Tibial artery (tissue), 4 donors: ENCODE measurements at regions not wholly inside any gene's neighbourhood (a gene's known extent, or its start where the extent isn't known, plus 50 kb on each side); places are given as distances from the start of the nearest gene placed in this dataset.

Experiments
- DNase-seq, 2 donors: peaks; one replicate each; pipeline ENCODE4 v3.0.0-alpha.2; 2019
- H3K27ac ChIP-seq, 2 donors: fragments of 200-600 bp; sonication (generic) in 1 of 2; 1 replicate in 1 of 2; 2 replicates in 1 of 2; pipeline ENCODE4 v1.5.1; 2018 to 2019; ENCODE audit warnings: mild to moderate bottlenecking in 1 of 2
- H3K27me3 ChIP-seq, 2 donors: fragments of 200-600 bp; sonication (generic) in 1 of 2; one replicate each; pipeline versions ENCODE4 v1.5.1 to v1.6.0; 2016 to 2019
- H3K36me3 ChIP-seq, 3 donors: fragments of 200-600 bp; sonication (generic) in 2 of 3; one replicate each; pipeline ENCODE4 v1.5.1; 2016 to 2019; ENCODE audit warnings: mild to moderate bottlenecking in 2 of 3
- H3K4me1 ChIP-seq, 4 donors: fragments of 200-600 bp; sonication (generic) in 2 of 4; 1 replicate in 3 of 4; 2 replicates in 1 of 4; pipeline ENCODE4 v1.5.1; 2016 to 2019
- H3K4me3 ChIP-seq, 2 donors: fragments of 200-600 bp; sonication (generic) in 1 of 2; 1 replicate in 1 of 2; 2 replicates in 1 of 2; pipeline ENCODE4 v1.5.1; 2018 to 2019; ENCODE audit warnings: mild to moderate bottlenecking in 2 of 2
- H3K9me3 ChIP-seq, 3 donors: fragments of 200-600 bp; sonication (generic) in 1 of 3; one replicate each; pipeline ENCODE4 v1.5.1; 2016 to 2019
- CTCF ChIP-seq, 2 experiments: fragments of 200-600 bp in 1 of 2; fragments of 450-650 bp in 1 of 2; IDR thresholded peaks; one replicate each; pipeline ENCODE4 v1.5.1; 2017 to 2019; ENCODE audit warnings: antibody characterized with exemption in 2 of 2, mild to moderate bottlenecking in 1 of 2, moderate library complexity in 1 of 2
- intact Hi-C: fragments of 100-400 bp; cut with DNase I; formaldehyde crosslinking; loops from one replicate; pipeline ENCODE4 v1.15.0; 2023; ENCODE audit warnings: low total_unique reads

GRCh38 chr14:30085943-30086342 lies 158.3 kb upstream of the PRKD1 start:
- Histone ChIP-seq H3K27ac (no peak overlapping the region), H3K9me3 (peaks cover 0 to 6% (median 4%) of the 10 kb centered on the region in 3 donors), H3K4me1 (no peaks in the 10 kb centered on the region), H3K27me3 (no peaks in the 10 kb centered on the region), H3K4me3 (no peak overlapping the region), H3K36me3 (no peaks in the 10 kb centered on the region)
- no peak for TF ChIP-seq CTCF (IDR thresholded peaks at IDR 0.05)
- no peak for DNase-seq
- intact Hi-C loops, result no loop called here

- Histone ChIP-seq H3K4me1 (no peaks in the 10 kb centered on the region), H3K36me3 (no peaks in the 10 kb centered on the region), H3K27me3 (no peaks in the 10 kb centered on the region), H3K4me3 (no peak overlapping the region), H3K9me3 (peaks cover 0 to 13% (median 11%) of the 10 kb centered on the region in 3 donors), H3K27ac (no peak overlapping the region)
- DNase-seq, result no peak
- TF ChIP-seq CTCF (IDR thresholded peaks at IDR 0.05), result no peak
- intact Hi-C loops, result no loop called here
Measured at GRCh38 chr14:30088620-30089019, 161.0 kb upstream of the PRKD1 start.

- intact Hi-C loops, result no loop called here
- Histone ChIP-seq H3K9me3 (no peaks in the 10 kb centered on the region), H3K27me3 (no peaks in the 10 kb centered on the region), H3K4me3 (no peak overlapping the region), H3K36me3 (no peaks in the 10 kb centered on the region), H3K4me1 (no peaks in the 10 kb centered on the region), H3K27ac (no peak overlapping the region)
- no peak for TF ChIP-seq CTCF (IDR thresholded peaks at IDR 0.05)
- no peak for DNase-seq
Measured at GRCh38 chr14:30108975-30109700, 181.5 kb upstream of the PRKD1 start.

GRCh38 chr14:30114051-30114450 lies 186.4 kb upstream of the PRKD1 start:
- Histone ChIP-seq H3K27me3 (no peaks in the 10 kb centered on the region), H3K4me1 (no peaks in the 10 kb centered on the region), H3K9me3 (no peaks in the 10 kb centered on the region), H3K36me3 (no peaks in the 10 kb centered on the region), H3K27ac (no peak overlapping the region), H3K4me3 (no peak overlapping the region)
- DNase-seq, result no peak
- no peak for TF ChIP-seq CTCF (IDR thresholded peaks at IDR 0.05)
- intact Hi-C loops, result no loop called here

DNA sequence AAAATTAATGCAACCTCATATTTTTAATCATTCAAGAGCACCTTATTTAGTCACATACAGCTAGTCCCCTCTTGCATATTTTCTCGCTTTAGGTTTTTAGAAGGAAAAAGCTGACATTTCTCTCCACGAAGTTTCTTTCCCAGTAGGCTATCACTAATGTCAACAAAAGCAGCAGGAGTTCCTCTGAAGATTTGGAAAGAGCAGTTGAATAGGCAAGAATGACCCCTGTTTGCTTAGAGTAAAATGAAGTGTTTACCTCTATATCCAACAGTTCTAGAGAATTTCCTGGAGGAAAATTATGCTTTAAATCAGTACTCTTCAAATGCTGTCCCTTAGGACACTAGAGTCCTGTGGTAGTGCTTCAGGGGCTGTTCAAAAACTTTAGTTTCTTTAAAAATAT lies 188.1 kb upstream of the PRKD1 start:
- H3K36me3 ChIP-seq, result no peaks in the 10 kb centered on the region
- no peak overlapping the region for H3K27ac ChIP-seq
- TF ChIP-seq CTCF (IDR thresholded peaks at IDR 0.05), result no peak
- H3K9me3 ChIP-seq, result no peaks in the 10 kb centered on the region
- H3K4me1 ChIP-seq, result no peaks in the 10 kb centered on the region
- H3K27me3 ChIP-seq, result no peaks in the 10 kb centered on the region
- H3K4me3 ChIP-seq, result no peak overlapping the region
- DNase-seq, result no peak
- intact Hi-C loops, result no loop called here
